Amniotic stem cell (primary cell): ENCODE measurements at regions not wholly inside any gene's neighbourhood (a gene's known extent, or its start where the extent isn't known, plus 50 kb on each side); places are given as distances from the start of the nearest gene placed in this dataset.

ENCODE experiments used
- DNase-seq: peaks from one replicate; lab custom pipeline; 2025; lab: John Stamatoyannopoulos, UW

DNA sequence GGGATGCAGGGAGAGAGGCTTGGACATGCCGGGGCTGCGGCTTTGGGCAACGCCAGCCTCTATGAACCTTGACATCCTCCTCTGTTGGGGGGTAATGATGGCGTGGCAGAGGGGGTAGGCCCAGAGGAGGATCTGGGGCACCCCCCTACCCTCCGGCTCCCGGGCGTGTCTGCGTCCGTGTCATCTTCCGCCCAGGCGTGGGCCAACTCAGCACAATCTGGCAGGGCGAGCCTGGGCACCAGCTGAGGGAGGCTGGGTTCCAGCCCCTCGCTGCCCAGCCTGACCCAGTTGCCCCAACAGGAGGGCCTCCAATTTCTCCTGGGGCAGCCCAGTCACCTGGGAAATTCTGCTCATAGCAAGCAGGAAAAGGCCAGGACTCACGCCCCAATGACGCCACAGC lies 62.9 kb upstream of the IL17B start:
- no peak for DNase-seq

DNA sequence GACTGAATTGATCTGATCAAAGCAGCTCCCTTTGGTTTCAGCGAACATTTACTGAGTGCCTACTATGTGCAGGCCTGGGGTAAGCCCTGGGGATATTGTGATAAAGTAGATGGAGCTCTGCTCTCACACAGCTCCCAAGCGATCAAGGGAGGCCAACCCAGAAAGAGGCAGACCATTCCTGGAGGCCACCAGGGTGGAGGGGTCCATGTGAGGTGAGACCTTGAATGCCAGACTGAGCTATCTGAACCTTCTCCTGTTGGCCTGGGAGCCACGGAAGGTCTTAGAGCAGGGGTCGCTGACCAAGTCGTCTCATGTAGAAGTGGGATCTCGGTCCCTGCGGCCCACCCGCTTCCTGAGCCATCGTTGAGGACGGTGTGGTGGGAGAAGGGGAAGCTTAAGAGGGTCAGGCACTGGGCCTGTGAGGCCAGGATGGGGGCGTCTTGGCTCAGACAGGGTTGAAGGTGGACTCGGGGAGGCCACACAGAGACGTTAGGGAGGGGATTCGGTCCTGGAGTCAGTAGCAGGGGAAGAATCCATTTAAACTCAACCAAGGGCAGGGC lies 62.2 kb upstream of the IL17B start:
- no peak for DNase-seq

DNA sequence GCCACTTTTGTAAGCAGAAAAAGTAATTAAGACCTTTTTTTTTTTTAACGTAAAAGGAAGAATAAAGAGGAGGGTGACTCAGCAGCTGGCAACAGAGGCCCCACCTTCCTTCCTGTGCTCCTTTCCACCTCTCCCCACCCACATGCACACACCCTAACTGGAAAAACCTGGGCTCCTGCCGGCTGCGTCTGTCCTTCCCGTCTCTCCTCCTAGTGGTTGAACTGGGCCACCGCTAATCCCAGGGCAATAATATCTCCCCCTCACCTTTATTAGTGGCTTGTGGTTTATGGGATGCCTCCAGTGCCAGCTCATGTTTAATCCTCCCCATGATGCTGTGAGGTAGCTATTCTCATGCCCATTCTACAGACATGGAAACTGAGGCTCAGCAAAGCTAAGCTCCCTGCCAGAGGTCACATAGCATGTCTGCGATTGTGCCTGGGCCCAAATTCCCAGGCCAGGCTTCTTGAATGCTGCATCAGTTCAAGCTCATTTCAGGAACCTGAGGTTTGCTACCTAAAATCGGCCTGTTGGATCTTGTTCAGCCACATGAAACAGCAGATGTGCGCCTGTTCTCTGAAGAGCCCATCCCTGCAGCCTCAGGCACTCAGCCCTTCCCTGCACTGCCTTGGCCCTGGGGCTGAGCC lies 60.9 kb upstream of the IL17B start:
- no peak for DNase-seq

DNA sequence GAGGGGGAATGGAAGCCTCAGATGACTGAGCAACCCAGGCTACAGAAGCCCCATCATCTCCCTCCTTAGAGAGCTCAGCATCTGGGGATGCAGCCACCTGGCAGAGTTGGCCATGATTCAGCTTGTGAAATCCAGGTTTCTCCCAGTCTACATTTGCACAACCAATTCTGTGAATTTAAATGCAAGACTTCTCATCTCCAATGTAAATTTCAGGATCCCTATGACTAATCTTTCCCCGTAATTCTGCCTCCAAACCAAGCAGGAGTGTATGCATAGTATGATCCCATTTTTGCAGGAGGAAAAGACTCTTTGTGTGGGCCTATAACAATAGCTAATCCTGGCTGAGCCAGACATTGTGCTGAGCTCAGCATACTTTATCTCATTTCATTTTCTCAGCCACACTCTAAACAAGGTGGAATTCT lies 59.6 kb upstream of the IL17B start:
- DNase-seq = no peak

DNA sequence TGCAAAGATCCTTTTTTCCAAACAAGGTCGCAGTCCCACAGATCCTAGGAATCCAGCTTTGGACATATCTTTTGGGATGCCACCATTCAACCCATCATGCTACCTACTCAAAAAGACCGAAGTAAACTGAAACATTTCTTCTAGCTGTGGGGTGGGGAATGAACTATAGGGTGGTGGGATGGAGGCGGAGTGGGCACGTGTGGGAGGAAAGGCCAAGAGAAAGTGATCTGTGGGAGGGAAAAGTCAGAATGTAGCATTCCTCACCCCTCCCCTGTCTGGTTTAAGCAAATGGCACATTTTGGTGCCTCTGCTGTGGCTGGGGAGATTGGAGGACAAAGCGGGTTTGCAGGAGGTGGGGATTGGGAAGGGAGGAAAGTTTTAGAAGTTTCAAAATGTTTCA lies 59.2 kb upstream of the IL17B start:
- no peak for DNase-seq

DNA sequence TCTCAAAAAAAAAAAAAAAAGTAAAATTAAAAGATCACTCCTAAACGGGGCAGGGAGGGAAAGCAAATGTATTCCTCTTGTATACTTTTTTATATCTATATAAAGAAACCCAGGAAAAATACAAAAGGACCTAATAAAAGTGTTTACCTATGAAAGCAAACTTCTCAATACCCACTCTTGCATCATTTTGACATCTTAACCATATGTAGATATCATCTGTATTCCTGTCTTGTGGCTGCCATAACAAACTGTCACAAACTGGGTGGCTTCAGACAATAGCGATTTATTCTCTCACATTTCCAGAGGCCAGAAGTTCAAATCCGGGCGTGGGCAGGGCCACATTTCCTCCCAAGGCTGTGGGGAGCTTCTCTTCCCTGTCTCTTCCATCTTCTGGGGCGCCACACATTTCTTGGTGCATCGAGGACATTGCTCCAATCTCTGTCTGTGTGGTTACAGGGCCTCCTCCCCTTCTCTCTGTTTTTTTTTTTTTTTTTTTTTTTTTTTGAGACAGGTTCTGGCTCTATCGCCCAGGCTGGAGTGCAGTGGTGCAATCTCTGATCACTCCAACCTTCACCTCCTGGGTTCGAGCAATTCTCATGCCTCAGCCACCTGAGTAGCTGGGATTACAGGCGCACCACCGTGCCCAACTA lies 58.4 kb upstream of the IL17B start:
- DNase-seq = no peak

DNA sequence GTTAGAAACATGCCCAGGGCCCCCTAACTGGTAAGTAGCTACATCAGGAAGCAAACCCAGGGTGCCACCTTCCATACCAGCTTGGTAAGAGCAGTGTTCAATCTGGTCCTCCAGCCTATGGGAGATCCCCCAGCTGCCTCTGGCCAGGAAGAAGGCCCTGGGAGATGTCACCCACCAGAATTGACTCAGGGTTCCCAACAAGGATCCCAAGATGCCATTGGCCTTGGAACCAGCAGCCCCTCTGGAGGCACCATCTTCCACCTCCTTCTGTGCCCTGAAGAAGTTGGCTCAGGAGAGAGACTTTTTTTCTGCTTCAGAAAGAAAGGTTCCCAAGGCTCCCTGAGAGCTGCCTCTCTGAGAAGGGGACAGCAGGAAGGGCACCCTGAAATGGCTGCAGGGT lies 56.6 kb upstream of the IL17B start:
- no peak for DNase-seq

DNA sequence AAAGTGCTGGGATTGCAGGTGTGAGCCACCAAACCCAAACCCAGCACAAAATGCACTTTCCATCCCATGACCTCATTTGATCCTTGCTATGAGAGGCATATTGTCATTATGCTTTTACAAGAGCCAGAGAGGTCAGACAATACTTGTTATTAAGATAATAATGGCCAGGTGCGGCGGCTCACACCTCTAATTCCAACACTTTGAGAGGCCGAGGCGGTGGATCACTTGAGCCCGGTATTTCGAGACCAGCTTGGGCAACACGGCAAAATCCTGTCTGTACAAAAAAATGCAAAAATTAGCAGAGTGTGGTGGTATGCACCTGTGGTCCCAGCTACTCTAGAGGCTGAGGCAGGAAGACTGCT lies 55.9 kb upstream of the IL17B start:
- no peak for DNase-seq

DNA sequence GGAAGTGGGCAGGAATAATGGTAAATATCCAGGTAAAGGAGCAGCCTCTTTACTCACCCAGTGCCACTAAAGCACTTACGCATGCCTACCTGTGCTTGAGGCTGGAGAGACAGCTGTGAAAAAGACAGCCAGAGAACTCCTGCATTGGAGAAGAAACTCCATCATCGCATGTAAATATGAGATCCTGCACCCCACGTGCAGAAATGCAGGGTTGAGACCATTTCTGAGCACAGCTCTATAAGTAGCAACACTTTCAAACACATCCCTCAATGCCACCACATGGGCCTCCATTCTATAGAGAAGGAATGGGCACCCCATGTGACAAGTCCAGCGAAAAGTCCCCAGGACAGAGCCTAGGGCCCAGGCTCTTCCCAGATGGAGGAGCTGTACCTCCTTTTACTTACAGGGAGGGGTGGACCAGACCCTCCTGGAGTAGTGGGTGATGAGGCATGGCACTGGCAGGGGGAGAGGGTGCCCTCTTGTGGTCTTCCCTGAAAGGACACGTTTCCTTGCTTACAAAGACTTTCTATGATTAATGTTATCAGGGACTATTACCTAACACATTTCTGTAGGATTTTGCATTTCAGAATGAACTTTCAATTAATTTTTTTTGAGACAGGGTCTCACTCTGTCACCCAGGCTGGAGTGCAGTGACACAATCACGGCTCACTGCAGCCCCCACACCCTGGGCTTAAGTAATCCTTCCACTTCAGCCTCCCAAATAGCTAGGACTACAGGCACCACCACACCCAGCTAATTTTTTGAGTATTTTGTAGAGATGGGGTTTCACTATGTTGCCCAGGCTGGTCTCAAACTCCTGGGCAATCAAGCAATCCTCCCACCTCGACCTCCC lies 55.3 kb upstream of the IL17B start:
- peak; percentile 44 for DNase-seq

DNA sequence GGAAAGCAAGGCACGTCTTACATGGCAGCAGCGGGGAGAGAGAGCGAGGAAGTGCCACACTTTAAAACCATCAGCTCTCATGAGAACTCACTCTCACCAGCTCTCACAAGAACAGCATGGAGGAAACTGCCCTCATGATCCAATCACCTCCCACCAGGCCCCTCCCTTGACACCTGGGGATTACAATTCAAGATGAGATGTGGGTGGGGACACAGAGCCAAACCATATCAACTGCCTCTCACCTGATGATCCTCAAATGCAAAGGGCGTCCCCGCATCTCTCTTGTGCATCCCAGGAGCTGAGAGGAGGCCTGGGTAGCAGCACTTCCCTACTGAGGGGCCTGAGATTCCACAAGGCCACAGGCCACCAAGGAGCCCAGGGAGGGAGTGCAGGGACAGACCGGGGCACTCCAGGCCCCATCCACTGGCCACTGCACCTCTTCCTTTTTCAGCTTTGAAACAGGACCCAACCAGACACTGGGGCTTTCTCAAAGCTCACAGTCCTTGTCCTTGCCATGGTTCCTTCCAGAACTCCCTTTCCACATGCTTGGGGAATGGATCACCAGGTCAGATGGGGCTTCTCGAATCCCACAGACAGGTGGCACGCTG lies 54.5 kb upstream of the IL17B start:
- DNase-seq = no peak

DNA sequence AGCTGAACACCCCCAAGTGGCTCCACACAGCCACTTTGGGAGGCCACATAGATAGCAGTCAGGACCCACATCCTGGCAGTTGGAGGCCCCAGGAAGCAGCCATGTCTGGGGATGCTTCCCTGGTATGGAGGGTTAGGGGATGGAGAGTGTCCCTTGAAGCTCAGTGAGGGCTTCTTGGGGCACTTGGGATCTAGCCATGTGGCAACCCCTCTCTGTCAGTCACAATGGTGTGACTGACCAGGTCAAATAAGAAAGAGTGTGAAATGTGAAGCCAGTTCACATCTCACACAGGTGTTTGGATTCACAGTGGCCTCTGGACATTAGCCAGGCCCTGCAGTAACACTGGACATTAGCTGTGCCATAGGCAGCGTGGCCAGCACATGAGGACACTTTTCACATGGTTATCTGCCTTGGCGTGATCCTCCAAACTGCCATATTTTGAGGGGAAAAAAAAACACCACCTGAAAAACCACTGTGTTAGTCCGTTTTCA lies 53.9 kb upstream of the IL17B start:
- DNase-seq = no peak

DNA sequence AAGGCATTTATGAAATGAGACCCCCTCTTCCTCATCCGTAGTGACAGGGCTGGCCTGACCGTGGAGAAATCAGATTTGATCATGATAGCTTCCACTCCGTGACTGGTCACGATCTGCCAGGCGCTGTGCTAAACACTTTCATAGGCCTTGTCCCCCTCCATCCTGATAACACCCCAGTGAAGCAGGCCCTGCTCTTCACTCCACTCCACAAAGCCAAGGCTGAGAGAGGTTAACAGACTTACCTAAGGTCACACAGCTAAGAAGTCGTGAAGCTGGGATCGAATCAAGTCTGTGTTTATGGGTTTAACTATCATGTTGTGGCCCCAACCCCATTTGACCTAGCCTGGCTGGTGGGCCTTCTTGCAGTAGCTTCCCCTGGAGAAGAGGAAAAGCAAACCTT lies 53.3 kb upstream of the IL17B start:
- DNase-seq = no peak

DNA sequence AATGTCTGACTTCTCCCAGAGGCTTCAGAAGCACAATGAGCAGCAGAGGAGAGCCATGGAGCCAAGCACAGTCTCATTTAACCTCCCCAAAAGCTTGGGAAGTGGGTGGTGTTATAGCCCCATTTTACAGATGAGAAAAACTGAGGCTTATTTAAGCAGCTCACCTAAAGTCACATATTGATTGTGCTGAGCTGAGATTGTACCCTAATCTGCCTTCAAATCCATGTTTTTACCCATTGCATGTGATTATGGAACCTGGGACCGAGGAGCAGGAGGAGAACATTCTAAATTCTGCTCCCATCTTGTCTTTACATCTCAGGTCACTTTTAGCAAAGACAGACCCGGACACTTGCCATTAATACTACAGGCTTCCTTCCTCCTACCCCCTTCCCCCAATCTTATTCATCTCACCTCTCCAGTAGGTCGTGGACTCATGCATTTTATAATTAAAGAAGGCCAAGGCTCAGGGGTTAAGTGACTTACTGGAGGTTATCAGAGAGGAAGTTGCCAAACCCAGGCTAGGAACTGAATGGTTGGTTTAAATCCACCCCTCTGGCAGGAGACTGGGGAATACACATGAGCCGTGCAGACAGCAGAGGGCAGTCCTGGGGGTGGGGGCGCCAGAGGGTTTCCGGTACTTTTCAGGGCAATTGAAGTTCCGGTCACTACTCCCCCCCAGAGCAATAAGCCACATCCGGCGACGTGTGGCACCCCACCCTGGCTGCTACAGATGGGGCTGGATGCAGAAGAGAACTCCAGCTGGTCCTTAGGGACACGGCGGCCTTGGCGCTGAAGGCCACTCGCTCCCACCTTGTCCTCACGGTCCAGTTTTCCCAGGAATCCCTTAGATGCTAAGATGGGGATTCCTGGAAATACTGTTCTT lies 51.0 kb upstream of the IL17B start:
- no peak for DNase-seq
